Frontal cortex (tissue), 3 donors: ENCODE measurements at regions not wholly inside any gene's neighbourhood (a gene's known extent, or its start where the extent isn't known, plus 50 kb on each side); places are given as distances from the start of the nearest gene placed in this dataset.

Source experiments
- DNase-seq, 2 donors: peaks; one replicate each; pipeline ENCODE4 v3.0.0; 2012; ENCODE audit warnings: low spot score in 2 of 2
- FAIRE-seq: peaks from 2 replicates; lab custom pipeline; 2012; peaks lifted over from hg19 to GRCh38; lab: Jason Lieb, UNC
- donor health status: control.
- donor health status: control.
- donor health status: control.

DNA sequence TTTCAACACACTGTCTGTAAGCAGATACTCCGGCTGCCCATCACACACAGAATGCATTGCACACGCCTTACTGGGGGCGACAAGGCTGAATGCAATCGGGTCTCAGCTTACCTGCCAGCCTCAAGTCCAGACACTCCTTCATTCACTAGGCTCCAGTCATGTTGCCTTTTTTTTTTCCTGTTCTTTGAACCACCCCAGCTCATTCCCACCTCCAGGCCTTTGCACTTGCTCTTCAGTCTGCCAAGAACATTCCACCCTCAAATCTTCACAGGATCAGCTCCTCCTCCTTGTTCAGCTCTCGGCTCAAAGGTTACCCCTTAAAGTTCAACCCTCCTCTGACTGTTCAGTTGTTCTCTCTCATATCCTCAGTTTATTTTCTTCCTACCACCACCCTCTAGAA lies 181.9 kb upstream of the ESRRG start:
- DNase-seq, result no peak
- FAIRE-seq, result no peak

- FAIRE-seq (no peak), DNase-seq (no peak)
These were observed 181.2 kb upstream of the ESRRG start for GRCh38 chr1:216904471-216904870.

- FAIRE-seq, result no peak
- no peak for DNase-seq
These were observed 180.1 kb upstream of the ESRRG start for GRCh38 chr1:216903382-216903740.

GRCh38 chr1:216902669-216903381 lies 179.6 kb upstream of the ESRRG start:
- no peak for DNase-seq
- no peak for FAIRE-seq

DNA sequence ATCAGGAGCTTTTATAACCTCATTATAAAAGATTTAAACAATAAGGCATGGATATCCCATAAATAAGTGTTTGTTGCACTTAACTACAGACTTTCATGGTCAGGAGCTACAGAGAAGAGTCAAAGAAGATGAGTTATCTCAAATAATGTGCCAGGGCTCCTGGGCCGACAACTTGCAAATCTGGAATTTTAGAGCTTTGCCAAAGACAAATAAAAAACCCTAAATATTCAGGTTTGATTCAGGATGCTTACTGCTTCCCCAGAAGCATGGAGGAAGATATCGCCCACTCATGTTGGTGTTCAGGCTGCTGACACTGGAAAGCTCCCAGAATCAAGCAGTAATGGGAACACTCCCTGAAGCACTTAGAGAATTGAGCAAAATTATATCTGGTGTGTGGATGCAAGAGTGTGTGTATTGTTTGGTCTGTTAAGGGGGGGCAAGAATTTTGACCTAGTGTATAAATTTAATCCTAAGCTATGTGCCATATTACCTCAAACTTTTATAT lies 176.9 kb upstream of the ESRRG start:
- DNase-seq (no peak), FAIRE-seq (no peak)

DNA sequence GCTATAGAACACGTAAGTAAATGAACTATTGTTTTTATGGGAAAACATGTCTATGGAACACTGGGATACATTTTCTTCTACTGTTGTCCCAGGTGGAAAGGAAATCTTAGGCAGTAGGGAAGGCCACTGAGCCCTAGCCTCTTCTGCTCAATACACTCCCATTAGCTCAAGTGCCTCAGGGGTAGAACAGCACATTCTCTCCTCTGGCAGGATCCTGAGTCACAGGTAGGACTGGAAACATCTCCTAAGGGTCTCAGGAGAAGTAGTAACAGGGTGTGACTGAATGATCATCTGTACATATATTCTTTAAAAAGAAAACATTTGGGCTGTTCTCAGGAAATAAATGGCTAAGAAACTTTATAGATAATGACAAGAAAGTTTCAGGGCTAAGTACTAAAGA lies 175.6 kb upstream of the ESRRG start:
- DNase-seq (no peak), FAIRE-seq (no peak)

DNA sequence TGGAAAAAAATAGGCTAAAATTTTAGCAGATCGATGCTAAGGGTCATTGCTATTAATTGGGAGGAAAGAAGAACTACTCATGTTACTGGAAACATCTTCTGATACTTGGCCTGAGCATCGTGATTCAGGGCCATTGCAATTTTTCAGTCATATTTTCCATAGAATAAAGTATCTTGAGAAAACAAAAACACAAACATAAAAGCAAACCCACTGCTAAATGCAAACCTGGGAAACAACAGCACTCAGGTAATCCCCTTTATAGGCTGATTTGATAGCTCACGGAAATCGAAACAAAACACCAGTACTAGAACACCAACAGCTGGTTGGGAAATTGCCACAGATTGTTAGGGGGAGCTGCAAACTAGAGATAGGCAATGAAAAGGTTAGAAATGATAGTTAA lies 172.9 kb upstream of the ESRRG start:
- DNase-seq (no peak), FAIRE-seq (no peak)

GRCh38 chr1:216894494-216894893 lies 171.3 kb upstream of the ESRRG start:
- no peak for FAIRE-seq
- no peak for DNase-seq

DNA sequence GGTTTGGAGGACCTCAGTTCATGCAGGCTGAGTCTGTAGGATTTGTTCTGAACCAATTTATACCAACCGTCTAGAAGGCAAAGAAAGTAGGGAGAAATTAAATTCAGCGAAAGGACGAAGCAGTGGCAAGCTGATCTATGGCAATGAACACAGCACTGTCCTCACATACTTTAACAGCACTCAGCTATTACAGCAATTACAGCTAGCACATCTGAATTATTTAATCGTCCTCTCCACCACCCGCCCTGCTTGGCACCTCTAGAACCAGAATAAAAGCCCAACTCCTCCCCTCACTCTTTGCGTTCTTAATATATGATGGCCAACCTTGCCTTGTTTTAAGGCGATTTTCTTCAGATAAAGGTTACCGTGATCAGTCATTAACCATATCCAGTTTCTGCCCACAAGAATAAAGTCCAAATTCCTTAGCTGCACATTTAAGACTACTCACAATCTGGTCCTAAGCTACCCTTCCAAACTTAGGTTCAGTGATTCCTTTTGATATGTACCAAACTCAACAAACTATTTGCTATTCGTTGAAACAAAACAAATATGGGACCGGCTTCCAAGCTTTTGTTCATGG lies 169.4 kb upstream of the ESRRG start:
- FAIRE-seq (no peak), DNase-seq (no peak)

GRCh38 chr1:216890871-216891270 lies 167.6 kb upstream of the ESRRG start:
- no peak for FAIRE-seq
- DNase-seq, result no peak

- DNase-seq, result no peak
- no peak for FAIRE-seq
These were observed 165.5 kb upstream of the ESRRG start for GRCh38 chr1:216888731-216889130.

GRCh38 chr1:216887032-216887431 lies 163.8 kb upstream of the ESRRG start:
- DNase-seq (no peak), FAIRE-seq (no peak)

GRCh38 chr1:216884614-216885229 lies 161.5 kb upstream of the ESRRG start:
- no peak for DNase-seq
- FAIRE-seq, result no peak

GRCh38 chr1:216883518-216883917 lies 160.3 kb upstream of the ESRRG start:
- FAIRE-seq (no peak), DNase-seq (no peak)

- FAIRE-seq, result no peak
These were observed 158.5 kb upstream of the ESRRG start for GRCh38 chr1:216881695-216882094.

GRCh38 chr1:216866714-216867113 lies 143.5 kb upstream of the ESRRG start:
- no peak for FAIRE-seq
- no peak for DNase-seq

More at GRCh38 chr1:216881695-216882094, 158.5 kb upstream of the ESRRG start:
- no peak for DNase-seq

DNA sequence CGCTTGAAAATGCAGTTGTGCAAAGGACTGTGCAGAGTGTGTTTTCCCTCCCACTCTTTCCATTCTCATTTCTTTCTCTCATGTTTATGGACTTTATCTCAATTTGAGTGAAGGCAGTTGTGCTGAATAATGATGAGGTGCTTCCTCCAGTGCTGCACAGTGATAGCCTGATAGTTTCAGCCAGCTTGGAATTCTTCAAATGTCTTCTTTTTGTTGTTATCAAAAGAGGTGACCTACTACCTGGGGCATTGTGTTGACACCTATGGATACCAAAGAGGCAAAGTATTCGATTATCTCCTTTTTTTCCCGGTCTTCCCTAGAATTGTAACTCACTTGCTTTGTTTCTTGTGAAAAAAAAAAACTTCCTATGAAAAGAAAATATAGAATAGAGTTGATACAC lies 132.6 kb upstream of the ESRRG start:
- FAIRE-seq, result no peak
- no peak for DNase-seq

GRCh38 chr1:216854836-216855484 lies 131.7 kb upstream of the ESRRG start:
- FAIRE-seq, result no peak
- DNase-seq, result no peak

DNA sequence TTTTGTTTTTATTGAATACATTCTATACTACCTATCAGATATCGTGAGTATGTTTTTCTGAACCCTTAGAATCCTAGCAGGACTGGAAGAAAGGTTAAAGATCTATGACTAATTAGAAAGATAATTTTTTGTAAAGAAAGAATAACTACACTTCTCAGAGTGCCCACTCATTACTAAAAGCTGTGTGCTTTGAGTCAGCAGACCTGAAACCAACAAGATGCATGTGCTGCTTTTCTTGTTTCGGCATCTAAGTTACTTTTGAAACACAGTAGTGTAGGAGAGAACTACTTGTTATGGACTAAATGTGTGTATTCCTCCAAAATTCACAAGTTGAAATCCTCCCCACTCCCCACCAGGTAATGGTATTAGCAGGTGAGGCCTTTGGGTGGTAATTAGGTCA lies 127.8 kb upstream of the ESRRG start:
- DNase-seq (no peak), FAIRE-seq (no peak)

DNA sequence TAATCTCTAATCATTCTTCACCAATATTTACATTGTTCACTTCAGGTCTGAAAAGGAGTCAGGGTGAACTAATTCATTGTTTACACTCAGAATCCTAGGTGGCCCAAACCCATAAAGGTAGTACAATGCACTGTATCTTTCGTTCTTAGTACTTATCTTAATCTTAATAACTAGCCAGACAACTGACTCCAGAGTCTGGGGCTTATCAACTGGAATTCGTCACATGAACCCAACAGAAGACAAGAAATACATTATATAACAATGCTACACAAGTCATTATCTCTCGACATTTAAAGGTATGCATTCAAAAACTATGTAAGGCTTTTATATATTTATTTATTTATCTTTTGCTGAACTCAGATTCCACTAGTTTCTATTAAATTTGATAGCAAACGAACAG lies 125.9 kb upstream of the ESRRG start:
- FAIRE-seq, result no peak
- no peak for DNase-seq
